CD1c-positive myeloid dendritic cell (primary cell): ENCODE measurements at regions not wholly inside any gene's neighbourhood (a gene's known extent, or its start where the extent isn't known, plus 50 kb on each side); places are given as distances from the start of the nearest gene placed in this dataset.
"Not testable (repeated sequence)": the region's sequence is repeated elsewhere in the genome, so short reads cannot be mapped to it uniquely, and the experiment has no call there.

Experiments used
- DNase-seq: peaks from one replicate; pipeline ENCODE4 v3.0.0-alpha.2; 2016; ENCODE audit errors: extremely low spot score

GRCh38 chr5:154624341-154624740 is 130.8 kb upstream of the LARP1 start:
- DNase-seq, result no peak

GRCh38 chr5:154620411-154620810 is 134.8 kb upstream of the LARP1 start:
- DNase-seq, result peak; percentile 13

- DNase-seq, result no peak
Observed at GRCh38 chr5:154618696-154619095, 136.5 kb upstream of the LARP1 start.

GRCh38 chr5:154614595-154614994 is 136.6 kb upstream of the HAND1 start:
- DNase-seq, result no peak

GRCh38 chr5:154614125-154614524 is 136.1 kb upstream of the HAND1 start:
- no peak for DNase-seq

DNA sequence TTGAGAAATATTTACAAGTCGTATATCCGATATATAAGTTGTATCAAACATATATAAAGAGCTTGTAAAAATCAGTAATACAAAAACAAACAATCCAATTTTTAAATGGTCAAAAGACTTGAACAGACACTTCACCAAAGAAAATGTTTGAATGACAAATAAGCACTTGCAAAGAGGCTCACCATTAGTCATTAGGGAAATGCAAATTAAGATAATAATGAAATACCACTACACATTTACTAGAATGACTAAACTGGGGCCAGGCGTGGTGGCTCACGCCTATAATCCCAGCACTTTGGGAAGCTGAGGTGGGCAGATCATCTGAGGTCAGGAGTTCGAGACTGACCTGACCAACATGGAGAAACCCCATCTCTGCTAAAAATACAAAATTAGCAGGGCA is 134.6 kb upstream of the HAND1 start:
- no peak for DNase-seq

- no peak for DNase-seq
Observed at GRCh38 chr5:154611341-154611767, 133.3 kb upstream of the HAND1 start.

DNA sequence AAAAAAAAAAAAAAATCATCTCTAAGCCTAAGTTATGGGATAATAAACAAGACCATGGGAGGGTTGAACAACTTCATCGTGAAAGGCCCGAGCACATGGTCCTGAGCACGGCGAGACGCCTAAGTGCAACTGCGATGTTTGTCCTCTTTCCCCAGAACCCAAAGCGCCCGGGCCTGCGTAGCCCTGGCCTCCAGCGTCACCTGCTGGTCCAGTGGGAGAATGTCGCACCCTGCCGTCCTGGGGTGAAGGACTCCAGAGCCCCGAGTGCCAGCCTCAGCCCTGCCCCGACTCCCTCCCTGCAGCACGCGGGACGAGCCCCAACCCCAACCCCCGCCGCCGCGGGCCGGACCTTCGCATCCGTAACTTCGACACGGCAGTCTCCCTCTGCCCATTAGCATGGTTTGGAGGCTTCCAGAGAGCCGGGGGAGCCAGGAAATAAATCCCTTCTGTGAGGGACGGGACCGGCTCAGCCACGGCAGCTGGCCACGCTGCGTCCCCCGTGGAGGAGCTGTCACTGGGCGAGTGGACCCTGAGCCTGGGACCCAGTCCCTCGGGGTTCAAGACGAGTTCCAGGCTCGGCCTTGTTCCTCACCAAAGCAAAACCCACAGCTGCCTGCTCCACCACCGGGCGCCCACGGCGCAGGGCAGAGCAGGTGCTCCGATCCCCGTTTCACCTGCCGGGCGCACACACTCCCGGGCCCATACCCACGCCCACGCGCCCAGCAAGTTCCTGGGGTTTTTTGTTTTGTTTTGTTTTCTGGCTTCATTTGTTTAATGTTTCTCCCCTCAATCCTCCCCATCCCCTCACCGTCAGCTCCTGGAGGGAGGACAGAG is 132.5 kb upstream of the HAND1 start:
- DNase-seq, result peak; percentile 82

- DNase-seq, result peak; percentile 27
Observed at GRCh38 chr5:154609251-154609650, 131.2 kb upstream of the HAND1 start.

DNA sequence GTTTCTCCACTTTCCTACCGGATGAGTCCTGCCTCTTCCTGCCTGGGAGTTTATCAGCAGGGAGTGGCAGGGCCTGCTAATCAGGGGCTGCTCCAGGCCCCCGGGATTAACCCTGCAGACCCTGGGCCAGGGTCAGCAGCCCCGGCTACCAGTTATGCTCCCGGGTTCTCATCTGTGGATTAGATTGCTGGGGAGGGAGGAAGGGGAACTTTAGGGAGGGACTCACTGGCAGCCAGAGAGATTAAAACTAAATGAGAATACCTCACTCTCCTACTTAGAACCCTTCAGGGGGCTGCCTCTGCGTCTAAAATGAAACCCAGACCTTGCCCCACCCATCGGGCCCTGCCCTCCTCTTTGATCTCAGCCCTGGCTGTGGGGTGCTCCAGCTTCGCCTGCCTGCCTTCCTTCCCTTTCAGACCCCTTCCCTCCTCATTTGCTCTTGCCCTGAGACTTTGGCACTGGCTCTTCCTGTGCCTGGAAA is 130.5 kb upstream of the HAND1 start:
- DNase-seq, result no peak

GRCh38 chr5:154607746-154608145 is 129.7 kb upstream of the HAND1 start:
- no peak for DNase-seq

DNA sequence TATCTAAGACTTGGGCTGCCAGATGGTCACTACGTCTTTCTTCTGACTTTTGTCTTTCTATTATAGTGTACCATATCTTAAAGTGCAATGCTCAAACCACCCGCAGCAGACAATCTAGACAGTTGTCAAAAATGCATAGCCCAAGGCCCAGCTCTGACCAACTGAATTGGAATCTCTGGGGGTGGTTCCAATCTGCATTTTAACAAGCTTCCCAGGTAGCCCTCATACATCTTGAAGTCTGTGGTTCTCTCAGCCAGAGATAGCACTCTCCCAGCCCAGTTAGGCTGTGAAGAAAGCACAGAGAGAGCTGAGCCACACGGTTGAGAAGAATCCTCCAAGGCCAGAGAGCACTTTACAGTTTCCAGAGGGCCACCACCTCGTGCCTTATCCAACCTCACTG is 128.2 kb upstream of the HAND1 start:
- no peak for DNase-seq

- no peak for DNase-seq
Observed at GRCh38 chr5:154603953-154604679, 126.1 kb upstream of the HAND1 start.

GRCh38 chr5:154603485-154603884 is 125.5 kb upstream of the HAND1 start:
- DNase-seq, result no peak

DNA sequence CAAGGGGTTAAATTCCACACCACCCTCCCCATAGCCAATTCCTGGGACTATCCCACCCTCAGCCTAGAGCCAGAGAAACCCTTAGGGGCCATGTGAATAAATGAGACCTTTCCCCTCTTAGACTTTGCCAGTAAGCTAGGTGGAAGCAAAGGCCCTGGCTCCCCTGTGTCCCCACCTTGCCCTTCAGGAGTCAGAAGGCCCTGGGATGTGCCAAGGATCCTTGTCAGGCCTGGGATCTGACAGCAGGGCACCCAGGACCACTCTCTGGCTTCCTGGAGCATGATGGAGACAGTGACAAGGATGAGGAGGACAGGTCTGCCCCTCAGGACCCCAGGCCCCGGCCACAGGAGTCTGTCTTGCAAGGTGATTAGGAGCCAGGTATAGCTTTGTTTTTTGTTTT is 125.0 kb upstream of the HAND1 start:
- no peak for DNase-seq

- no peak for DNase-seq
Observed at GRCh38 chr5:154601014-154601413, 123.0 kb upstream of the HAND1 start.

DNA sequence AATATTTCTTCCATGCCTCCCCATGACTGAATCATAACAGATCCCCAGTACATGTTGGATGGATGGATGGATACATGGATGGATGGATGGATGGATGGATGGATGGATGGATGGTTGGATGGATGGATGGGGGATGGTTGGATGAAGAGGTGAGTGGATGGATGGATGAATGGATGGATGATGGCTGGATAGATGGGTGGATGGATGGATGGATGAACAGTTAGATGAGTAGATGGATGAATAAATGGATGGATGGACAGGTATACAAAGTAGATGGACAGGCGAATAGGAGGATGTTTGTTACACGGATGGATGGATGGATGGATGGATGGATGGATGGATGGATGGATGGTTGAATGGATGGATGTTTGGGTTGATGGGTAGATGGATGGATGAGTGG is 120.0 kb upstream of the HAND1 start:
- DNase-seq, result no peak

DNA sequence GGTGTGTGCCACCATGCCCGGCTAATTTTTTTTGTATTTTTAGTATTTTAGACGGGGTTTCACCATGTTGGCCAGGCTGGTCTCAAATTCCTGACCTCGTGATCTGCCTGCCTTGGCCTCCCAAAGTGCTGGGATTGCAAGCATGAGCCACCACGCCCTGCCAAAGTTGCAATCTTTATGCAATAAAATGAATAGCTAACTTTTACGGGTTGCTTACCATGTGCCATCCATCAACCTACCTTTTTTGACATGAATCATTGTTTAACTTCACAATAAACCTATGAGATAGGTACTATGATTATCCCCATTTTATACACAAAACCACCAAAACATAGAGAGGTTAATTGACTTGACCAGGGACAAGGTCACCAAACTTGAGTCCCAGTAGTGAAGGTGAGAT is 118.8 kb upstream of the HAND1 start:
- not testable (repeated sequence) for DNase-seq

DNA sequence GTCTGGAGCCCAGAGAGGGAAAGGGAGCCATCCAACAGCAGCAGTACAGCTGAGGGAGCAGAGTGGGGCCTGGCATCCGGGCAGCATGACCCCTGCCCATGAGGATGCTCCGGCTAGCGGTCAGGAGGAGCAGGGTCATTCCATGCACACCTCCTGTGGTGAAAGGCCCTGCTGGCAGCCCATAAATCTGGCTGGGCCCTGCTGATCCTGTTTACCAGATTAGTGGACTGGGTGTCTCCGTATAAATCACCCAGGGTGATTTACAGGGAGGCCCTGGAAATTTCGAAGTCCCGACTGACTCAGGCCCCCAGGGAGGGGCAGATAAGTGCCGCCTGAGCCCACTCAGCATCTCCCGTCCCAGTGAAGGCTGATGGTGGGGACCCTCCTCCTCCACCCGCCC is 117.6 kb upstream of the HAND1 start:
- DNase-seq, result no peak

DNA sequence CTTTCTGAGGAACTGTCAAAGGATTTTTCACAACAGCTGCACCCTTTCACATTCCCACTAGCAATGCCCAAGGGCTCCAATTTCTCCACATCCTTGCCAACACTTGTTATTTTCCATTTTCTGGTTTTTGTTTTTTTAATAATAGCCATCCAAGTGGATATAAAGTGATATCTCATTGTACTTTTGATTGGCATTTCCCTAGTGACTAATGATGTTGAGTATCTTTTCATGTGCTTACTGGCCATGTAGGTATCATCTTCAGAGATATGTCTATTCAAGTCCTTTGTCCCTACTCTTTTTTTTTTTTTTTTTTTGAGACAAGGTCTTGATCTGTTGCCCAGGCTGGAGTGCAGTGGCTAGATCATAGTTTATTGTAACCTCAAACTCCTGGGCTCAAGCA is 115.8 kb upstream of the HAND1 start:
- no peak for DNase-seq

GRCh38 chr5:154593071-154593470 is 115.0 kb upstream of the HAND1 start:
- no peak for DNase-seq

GRCh38 chr5:154590093-154590724 is 112.2 kb upstream of the HAND1 start:
- DNase-seq, result no peak

DNA sequence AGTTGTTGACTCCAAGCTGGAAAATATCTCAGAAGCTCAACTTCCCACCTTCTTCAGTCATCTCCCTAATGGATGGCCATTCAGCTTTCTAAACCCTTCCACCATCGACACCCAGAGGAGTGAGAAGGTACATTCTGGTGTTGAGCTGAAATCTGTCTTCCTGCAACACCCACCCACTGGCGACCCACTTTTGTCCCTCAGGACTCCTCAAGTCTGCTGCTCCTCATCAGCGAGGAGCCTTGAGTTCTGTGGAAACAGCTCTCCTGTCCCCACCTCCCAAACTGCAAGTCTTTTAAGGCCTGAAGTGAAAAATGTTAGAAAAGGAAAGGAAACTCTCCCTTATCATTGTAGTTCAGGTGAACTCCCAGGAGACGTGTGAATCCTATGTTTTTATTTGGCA is 111.5 kb upstream of the HAND1 start:
- DNase-seq, result no peak
